GM18868 (cell line): ENCODE measurements at regions not wholly inside any gene's neighbourhood (a gene's known extent, or its start where the extent isn't known, plus 50 kb on each side); places are given as distances from the start of the nearest gene placed in this dataset.
"Not testable (repeated sequence)": the region's sequence is repeated elsewhere in the genome, so short reads cannot be mapped to it uniquely, and the experiment has no call there.

Experiments
- ATAC-seq: cut with Tn5 transposase; IDR thresholded peaks from one replicate; pipeline ENCODE4 v1.9.1; 2021; ENCODE audit warnings: mild to moderate bottlenecking, moderate library complexity; ENCODE audit not compliant: unreplicated experiment

GRCh38 chr21:15301014-15301413 is 236.2 kb upstream of the NRIP1 start:
- ATAC-seq, result no peak

GRCh38 chr21:15301736-15302135 is 236.9 kb upstream of the NRIP1 start:
- ATAC-seq, result no peak

- no peak for ATAC-seq
Measured at GRCh38 chr21:15306271-15306670, 241.5 kb upstream of the NRIP1 start.

- ATAC-seq, result no peak
Measured at GRCh38 chr21:15308333-15308732, 243.5 kb upstream of the NRIP1 start.

GRCh38 chr21:15309022-15309590 is 244.3 kb upstream of the NRIP1 start:
- ATAC-seq, result no peak

GRCh38 chr21:15309721-15310120 is 244.9 kb upstream of the NRIP1 start:
- no peak for ATAC-seq

- no peak for ATAC-seq
Measured at GRCh38 chr21:15311510-15311909, 246.7 kb upstream of the NRIP1 start.

GRCh38 chr21:15317034-15317433 is 252.2 kb upstream of the NRIP1 start:
- ATAC-seq, result not testable (repeated sequence)

GRCh38 chr21:15319727-15320126 is 254.9 kb upstream of the NRIP1 start:
- no peak for ATAC-seq

- ATAC-seq, result no peak
Measured at GRCh38 chr21:15324542-15324941, 259.7 kb upstream of the NRIP1 start.

- ATAC-seq, result no peak
Measured at GRCh38 chr21:15326032-15326867, 261.4 kb upstream of the NRIP1 start.

GRCh38 chr21:15327637-15328265 is 263.0 kb upstream of the NRIP1 start:
- ATAC-seq, result no peak

GRCh38 chr21:15329191-15329590 is 264.4 kb upstream of the NRIP1 start:
- ATAC-seq, result no peak

- no peak for ATAC-seq
Measured at GRCh38 chr21:15330872-15331271, 266.1 kb upstream of the NRIP1 start.

GRCh38 chr21:15332572-15332971 is 267.8 kb upstream of the NRIP1 start:
- no peak for ATAC-seq

GRCh38 chr21:15333136-15333710 is 268.4 kb upstream of the NRIP1 start:
- no peak for ATAC-seq

GRCh38 chr21:15333951-15334350 is 269.2 kb upstream of the NRIP1 start:
- ATAC-seq, result no peak

- ATAC-seq, result no peak
Measured at GRCh38 chr21:15343066-15343465, 278.3 kb upstream of the NRIP1 start.

GRCh38 chr21:15352009-15352408 is 287.2 kb upstream of the NRIP1 start:
- ATAC-seq, result no peak

- ATAC-seq, result no peak
Measured at GRCh38 chr21:15353546-15353945, 288.7 kb upstream of the NRIP1 start.

- no peak for ATAC-seq
Measured at GRCh38 chr21:15354516-15354915, 289.7 kb upstream of the NRIP1 start.

GRCh38 chr21:15355066-15355465 is 290.3 kb upstream of the NRIP1 start:
- ATAC-seq, result no peak
